GM12878 (cell line): ENCODE measurements at regions not wholly inside any gene's neighbourhood (a gene's known extent, or its start where the extent isn't known, plus 50 kb on each side); places are given as distances from the start of the nearest gene placed in this dataset.
A peak's percentile ranks its signal among the peaks of the same experiment; 100 is the strongest.

Experiments used
- ATAC-seq: fragments of 200-7000 bp; cut with Tn5 transposase; 3 replicates; pipeline ENCODE4 v1.9.1; 2020; ENCODE audit warnings: mild to moderate bottlenecking, moderate library complexity
- BruUV-seq: library from RNA; stranded (reverse); fragments of 400-500 nt; replicated peaks from 2 replicates; lab custom pipeline; 2021; lab: Mats Ljungman, UMichigan
- CTCF ChIA-PET: fragments of 300-600 bp; sonication (Branson Sonifier 250); formaldehyde crosslinking; extraction: SDS; loops from one replicate; lab custom pipeline; 2021; ENCODE audit warnings: inconsistent platforms; lab: Yijun Ruan, JAX
- POLR2A ChIA-PET: fragments of 350-600 bp; formaldehyde crosslinking; extraction: SDS; loops from one replicate; lab custom pipeline; 2021; ENCODE audit warnings: inconsistent platforms; lab: Charles Lee
- RAD21 ChIA-PET: fragments of 300-600 bp; sonication (Branson Sonifier 250); formaldehyde crosslinking; loops from one replicate; lab custom pipeline; 2023; ENCODE audit warnings: antibody characterized with exemption; ENCODE audit not compliant: unreplicated experiment; lab: Charles Lee
- SMC1A ChIA-PET: fragments of 300-600 bp; sonication (Branson Sonifier 250); formaldehyde crosslinking; loops from one replicate; lab custom pipeline; 2023; ENCODE audit not compliant: unreplicated experiment, uncharacterized antibody; lab: Charles Lee
- DNase-seq: peaks from one replicate; pipeline ENCODE4 v3.0.0-alpha.2; 2011; ENCODE audit warnings: low read depth, low spot score
- FAIRE-seq: peaks from 3 replicates; lab custom pipeline; 2011; peaks lifted over from hg19 to GRCh38; lab: Jason Lieb, UNC
- H2AFZ ChIP-seq: 2 replicates; pipeline ENCODE4 v1.6.0; 2011; ENCODE audit warnings: low read depth, low read length, control low read depth; ENCODE audit not compliant: control insufficient read depth
- H3K27ac ChIP-seq: 2 replicates; pipeline ENCODE4 v1.5.1; 2011; ENCODE audit warnings: control low read depth; ENCODE audit not compliant: control insufficient read depth, insufficient read depth
- H3K27me3 ChIP-seq, 2 experiments: replicated peaks in 1 of 2; 2 replicates each; pipeline versions ENCODE4 v1.6.0 to v1.6.1; 2011; ENCODE audit warnings: low read length in 1 of 2; ENCODE audit not compliant: control insufficient read depth in 2 of 2, insufficient read depth in 2 of 2
- H3K36me3 ChIP-seq, 2 experiments: 2 replicates each; pipeline ENCODE4 v1.5.1; 2011; ENCODE audit warnings: low read length in 1 of 2; ENCODE audit not compliant: control insufficient read depth in 2 of 2, insufficient read depth in 2 of 2
- H3K4me1 ChIP-seq: 2 replicates; pipeline ENCODE4 v1.6.1; 2011; ENCODE audit warnings: mild to moderate bottlenecking, low read length, moderate library complexity, mixed read lengths; ENCODE audit not compliant: control insufficient read depth, insufficient read depth
- H3K4me2 ChIP-seq: 2 replicates; pipeline ENCODE4 v1.6.0; 2011; ENCODE audit warnings: control low read depth; ENCODE audit not compliant: control insufficient read depth, insufficient read depth
- H3K4me3 ChIP-seq: fragments of 200-600 bp; sonication (generic); 2 replicates; pipeline ENCODE4 v1.5.1; 2016
- H3K79me2 ChIP-seq: 2 replicates; pipeline ENCODE4 v1.6.0; 2011; ENCODE audit warnings: low read length; ENCODE audit not compliant: control insufficient read depth, insufficient read depth
- H3K9ac ChIP-seq: 2 replicates; pipeline ENCODE4 v1.8.0; 2011; ENCODE audit warnings: low read length, control low read depth, mixed read lengths; ENCODE audit not compliant: control insufficient read depth, insufficient read depth
- H3K9me3 ChIP-seq: replicated peaks from 3 replicates; pipeline ENCODE4 v1.5.1; 2011; ENCODE audit warnings: mild to moderate bottlenecking, low read length; ENCODE audit not compliant: control insufficient read depth, insufficient read depth
- H4K20me1 ChIP-seq: 2 replicates; pipeline ENCODE4 v1.6.0; 2011; ENCODE audit not compliant: control insufficient read depth, insufficient read depth
- CHD2 ChIP-seq: IDR thresholded peaks from 2 replicates; pipeline ENCODE4 v1.6.1; 2011; ENCODE audit warnings: low read depth, low read length, improper control_type of control experiment, borderline replicate concordance
- JUNB ChIP-seq: IDR thresholded peaks from 2 replicates; pipeline ENCODE4 v1.6.1; 2016; ENCODE audit warnings: antibody characterized with exemption, mild to moderate bottlenecking
- MEF2B ChIP-seq: fragments of 450-650 bp; IDR thresholded peaks from 2 replicates; pipeline ENCODE4 v1.6.1; 2018; ENCODE audit warnings: mild to moderate bottlenecking, moderate library complexity; ENCODE audit not compliant: partially characterized antibody, poor library complexity, severe bottlenecking
- POLR2AphosphoS2 ChIP-seq: IDR thresholded peaks from 2 replicates; pipeline ENCODE4 v1.6.1; 2011; ENCODE audit warnings: low read depth, mild to moderate bottlenecking, low read length, improper control_type of control experiment, moderate library complexity
- RAD51 ChIP-seq: fragments of 450-650 bp; IDR thresholded peaks from 2 replicates; pipeline ENCODE4 v1.6.1; 2016; ENCODE audit warnings: moderate library complexity, mild to moderate bottlenecking, inconsistent platforms
- SMARCA5 ChIP-seq: fragments of 450-650 bp; IDR thresholded peaks from 2 replicates; pipeline ENCODE4 v1.6.1; 2017; ENCODE audit warnings: mild to moderate bottlenecking
- WGBS: methylation state at CpG from one replicate; pipeline ENCODE4 v1.1.6; 2016; ENCODE audit warnings: low lambda C conversion rate; ENCODE audit not compliant: insufficient replicate concordance, insufficient coverage; ENCODE audit errors: missing lambda C conversion rate; 5-methylcytosine and 5-hydroxymethylcytosine counted together
- in situ Hi-C: fragments of 300-500 bp; cut with MboI; formaldehyde crosslinking; loops from 9 replicates; pipeline ENCODE4 v1.14.3; 2018; ENCODE audit warnings: mixed read lengths
- intact Hi-C: fragments of 100-400 bp; cut with micrococcal nuclease; formaldehyde crosslinking; loops from one replicate; pipeline ENCODE4 v1.14.2; 2022; ENCODE audit not compliant: unreplicated experiment

DNA sequence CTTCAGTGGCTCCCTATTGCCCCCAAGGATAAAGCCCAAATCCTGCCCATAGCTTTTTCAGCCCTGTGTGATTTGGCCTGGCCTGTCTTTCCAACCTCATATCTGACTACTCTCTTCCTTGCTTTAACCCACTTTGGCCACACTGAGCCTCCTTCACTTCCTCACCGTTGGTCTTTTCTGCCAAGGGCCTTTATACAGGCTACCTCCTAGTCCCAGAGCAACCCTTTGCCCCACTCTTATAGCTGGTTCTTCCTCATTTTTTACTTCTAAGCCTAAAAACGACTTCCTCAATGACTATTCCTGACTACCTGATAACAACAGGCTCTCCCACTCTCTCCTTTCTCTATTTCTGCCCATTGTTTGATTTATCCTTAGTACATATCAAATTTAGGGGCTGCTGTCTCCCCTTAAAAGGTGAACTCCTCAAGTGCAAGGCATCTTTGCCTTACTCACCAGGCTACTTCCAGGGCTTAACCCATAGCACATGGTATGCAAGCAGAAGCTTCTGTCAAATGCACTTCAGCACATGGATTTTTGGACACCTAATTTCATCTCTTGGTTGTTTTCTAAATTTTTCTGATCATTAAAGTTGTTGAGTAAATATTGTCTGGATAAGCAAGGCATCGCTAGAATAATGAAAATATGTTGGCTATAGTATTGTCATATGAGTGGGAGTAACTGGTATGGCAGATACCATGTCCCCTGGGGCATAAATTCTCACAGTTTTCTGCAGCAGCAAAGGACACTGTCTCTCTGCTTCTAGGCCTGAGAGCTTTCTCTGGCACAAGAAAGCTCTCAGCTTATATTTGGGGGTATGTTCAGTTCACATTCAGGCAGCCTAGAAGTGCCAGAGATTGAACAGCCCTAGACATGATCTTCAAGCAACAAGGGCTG lies 201.5 kb upstream of the GPR26 start:
- TF ChIP-seq JUNB, result no peak
- no peak for TF ChIP-seq SMARCA5
- TF ChIP-seq MEF2B, result peak; percentile 73
- TF ChIP-seq CHD2, result no peak
- no peak for TF ChIP-seq RAD51
- TF ChIP-seq, all 136 proteins: peak for 1
- H4K20me1 ChIP-seq, result no peaks in the 10 kb centered on the region
- no peak overlapping the region for H3K9ac ChIP-seq
- CTCF ChIA-PET, result no interaction called here
- H3K79me2 ChIP-seq, result no peaks in the 10 kb centered on the region
- H3K9me3 ChIP-seq, result no peaks in the 10 kb centered on the region
- BruUV-seq, result no TSS peak
- in situ Hi-C loops (no loop called here), intact Hi-C loops (no loop called here)
- H3K4me2 ChIP-seq, result no peak overlapping the region
- RAD21 ChIA-PET, result no interaction called here
- no peak for DNase-seq
- H3K36me3 ChIP-seq, result no peaks in the 10 kb centered on the region
- no peak for ATAC-seq
- H3K27me3 ChIP-seq, result no peaks in the 10 kb centered on the region
- 37% methylated on average over 3 of the region's 3 CpGs for WGBS
- no peak for FAIRE-seq
- H2AFZ ChIP-seq, result no peak overlapping the region
- POLR2A ChIA-PET, result no interaction called here
- H3K4me1 ChIP-seq, result no peaks in the 10 kb centered on the region
- H3K4me3 ChIP-seq, result no peak overlapping the region
- H3K27ac ChIP-seq, result no peak overlapping the region
- SMC1A ChIA-PET, result interaction anchor here (0.6 to 0.9 kb wide), 3 partner anchors 12 to 486 kb away, joined by 3 to 4 read pairs (median 3); no protein-coding TSS in a partner anchor

- TF ChIP-seq POLR2AphosphoS2, result no peak
Observed at GRCh38 chr10:123470336-123470921, 195.7 kb upstream of the GPR26 start.

More at GRCh38 chr10:123470336-123470921, 195.7 kb upstream of the GPR26 start:
- ATAC-seq, result no peak
- H3K9me3 ChIP-seq, result no peaks in the 10 kb centered on the region
- no peak overlapping the region for H3K27ac ChIP-seq
- in situ Hi-C loops, result no loop called here
- SMC1A ChIA-PET, result interaction anchor here (0.6 to 1.7 kb wide), 2 partner anchors 10 to 1502 kb away, joined by 3 read pairs; no protein-coding TSS in a partner anchor
- WGBS, result 61% methylated on average over 7 of the region's 7 CpGs
- H3K9ac ChIP-seq, result no peak overlapping the region
- DNase-seq, result no peak
- CTCF ChIA-PET, result interaction anchor here (0.6 kb wide), 1 partner anchor 90 kb away, joined by 3 read pairs; no protein-coding TSS in a partner anchor
- FAIRE-seq, result no peak
- RAD21 ChIA-PET, result no interaction called here
- POLR2A ChIA-PET, result interaction anchor here (0.6 kb wide), 1 partner anchor 211 kb away, joined by 3 read pairs; no protein-coding TSS in a partner anchor
- H3K4me1 ChIP-seq, result no peaks in the 10 kb centered on the region
- BruUV-seq, result no TSS peak
- no peaks in the 10 kb centered on the region for H4K20me1 ChIP-seq
- H3K79me2 ChIP-seq, result no peaks in the 10 kb centered on the region
- no peaks in the 10 kb centered on the region for H3K27me3 ChIP-seq
- intact Hi-C loops, result no loop called here
- H3K4me2 ChIP-seq, result no peak overlapping the region
- no peak overlapping the region for H3K4me3 ChIP-seq
- no peak overlapping the region for H2AFZ ChIP-seq
- no peaks in the 10 kb centered on the region for H3K36me3 ChIP-seq
